K562 (cell line): ENCODE measurements at regions not wholly inside any gene's neighbourhood (a gene's known extent, or its start where the extent isn't known, plus 50 kb on each side); places are given as distances from the start of the nearest gene placed in this dataset.

Source experiments
- ATAC-seq: fragments of 200-7000 bp; cut with Tn5 transposase; 3 replicates; pipeline ENCODE4 v1.9.1; 2020; ENCODE audit warnings: moderate library complexity
- BruUV-seq: library from RNA; stranded (reverse); fragments of 400-500 nt; replicated peaks from 2 replicates; lab custom pipeline; 2021; lab: Mats Ljungman, UMichigan
- CTCF ChIA-PET: fragments of 300-600 bp; formaldehyde crosslinking; extraction: SDS; loops from one replicate; lab custom pipeline; 2021; ENCODE audit warnings: low intra/inter-chr PET ratio; lab: Yijun Ruan, JAX
- POLR2A ChIA-PET: fragments of 300-600, 350-650 bp; sonication (Branson Sonifier 250); formaldehyde crosslinking; extraction: SDS; loops from one replicate; lab custom pipeline; 2021; ENCODE audit warnings: antibody characterized with exemption, inconsistent platforms; lab: Yijun Ruan, JAX
- DNase-seq, 4 experiments: peaks; one replicate each; pipeline versions ENCODE4 v3.0.0 to v3.0.0-alpha.2; 2011 to 2018; ENCODE audit warnings: low spot score in 3 of 4, mixed read lengths in 3 of 4; ENCODE audit errors: extremely low read depth in 1 of 4
- FAIRE-seq: peaks from 2 replicates; lab custom pipeline; 2011; peaks lifted over from hg19 to GRCh38; lab: Jason Lieb, UNC
- H2AFZ ChIP-seq: 2 replicates; pipeline ENCODE4 v1.6.0; 2011; ENCODE audit warnings: low read depth, low read length, control low read depth, inconsistent platforms
- H3K27ac ChIP-seq: fragments of 200-600 bp; 3 replicates; pipeline ENCODE4 v1.8.0; 2011; ENCODE audit warnings: low read depth, mild to moderate bottlenecking, control low read depth, inconsistent platforms, low read length, moderate library complexity, mixed read lengths; ENCODE audit errors: extremely low read depth
- H3K27me3 ChIP-seq, 2 experiments: fragments of 300-600 bp in 1 of 2; 2 replicates in 1 of 2; 3 replicates in 1 of 2; pipeline versions ENCODE4 v1.6.0 to v1.8.0; 2011; ENCODE audit warnings: inconsistent platforms in 2 of 2, low read length in 2 of 2, mild to moderate bottlenecking in 1 of 2, mixed read lengths in 1 of 2, moderate library complexity in 1 of 2; ENCODE audit not compliant: control insufficient read depth in 2 of 2, insufficient read depth in 2 of 2
- H3K36me3 ChIP-seq: fragments of 300-600 bp; 3 replicates; pipeline ENCODE4 v1.8.0; 2011; ENCODE audit warnings: mild to moderate bottlenecking, low read length, inconsistent platforms; ENCODE audit not compliant: control insufficient read depth, insufficient read depth
- H3K4me1 ChIP-seq, 2 experiments: fragments of 200-600 bp in 1 of 2; replicated peaks in 1 of 2; 2 replicates in 1 of 2; 3 replicates in 1 of 2; pipeline versions ENCODE4 v1.5.1 to v1.8.0; 2011; ENCODE audit warnings: inconsistent platforms in 2 of 2, low read length in 2 of 2, mild to moderate bottlenecking in 1 of 2, mixed read lengths in 1 of 2, moderate library complexity in 1 of 2; ENCODE audit not compliant: control insufficient read depth in 2 of 2, insufficient read depth in 2 of 2
- H3K4me2 ChIP-seq: 2 replicates; pipeline ENCODE4 v1.6.1; 2011; ENCODE audit warnings: low read length, control low read depth, inconsistent platforms, mixed read lengths; ENCODE audit not compliant: insufficient read depth
- H3K4me3 ChIP-seq: fragments of 200-600 bp; sonication (generic), shearing (Covaris generic); 2 replicates; pipeline ENCODE4 v1.5.1; 2016; ENCODE audit warnings: control low read depth, inconsistent platforms
- H3K79me2 ChIP-seq: fragments of 200-600 bp; 3 replicates; pipeline ENCODE4 v1.8.0; 2011; ENCODE audit warnings: low read length, inconsistent platforms; ENCODE audit not compliant: control insufficient read depth, insufficient read depth
- H3K9ac ChIP-seq, 2 experiments: 2 replicates each; pipeline versions ENCODE4 v1.6.0 to v1.6.1; 2011; ENCODE audit warnings: low read depth in 2 of 2, low read length in 2 of 2, control low read depth in 1 of 2, inconsistent platforms in 1 of 2, mild to moderate bottlenecking in 1 of 2, mixed read lengths in 1 of 2; ENCODE audit not compliant: insufficient read depth in 1 of 2
- H3K9me1 ChIP-seq: one replicate; pipeline ENCODE4 v1.6.0; 2011; ENCODE audit warnings: inconsistent platforms, mild to moderate bottlenecking, low read length, moderate library complexity; ENCODE audit not compliant: control insufficient read depth, insufficient read depth
- H3K9me3 ChIP-seq: replicated peaks from 2 replicates; pipeline ENCODE4 v1.5.1; 2011; ENCODE audit warnings: low read depth, low read length, inconsistent platforms; ENCODE audit not compliant: control insufficient read depth, insufficient read depth
- H4K20me1 ChIP-seq: replicated peaks from 2 replicates; pipeline ENCODE4 v1.6.1; 2011; ENCODE audit warnings: low read length, inconsistent platforms, mixed read lengths; ENCODE audit not compliant: control insufficient read depth, insufficient read depth
- BHLHE40 ChIP-seq: IDR thresholded peaks from 2 replicates; pipeline ENCODE4 v1.6.1; 2011; ENCODE audit warnings: low read length, improper control_type of control experiment
- CBFB ChIP-seq: sonication (generic); formaldehyde crosslinking; IDR thresholded peaks from 2 replicates; pipeline ENCODE4 v1.4.0; 2020; ENCODE audit warnings: mild to moderate bottlenecking, missing genetic modification reagents
- POLR2AphosphoS5 ChIP-seq: IDR thresholded peaks from 2 replicates; pipeline ENCODE4 v1.6.1; 2011; ENCODE audit warnings: mild to moderate bottlenecking, low read depth, low read length, moderate library complexity; ENCODE audit not compliant: control insufficient read depth, insufficient read depth
- PTTG1 ChIP-seq: fragments of 450-650 bp; IDR thresholded peaks from 2 replicates; pipeline ENCODE4 v1.6.1; 2016; ENCODE audit warnings: low read depth, mild to moderate bottlenecking, missing genetic modification characterization, missing compliant biosample characterization
- SIN3A ChIP-seq, 2 experiments: fragments of 150-350 bp in 1 of 2; IDR thresholded peaks; 2 replicates each; pipeline ENCODE4 v1.6.1; 2011 to 2016; ENCODE audit warnings: borderline replicate concordance in 2 of 2, low read depth in 2 of 2, low read length in 2 of 2, mild to moderate bottlenecking in 2 of 2, moderate library complexity in 2 of 2; ENCODE audit not compliant: control insufficient read depth in 1 of 2
- SMARCE1 ChIP-seq: fragments of 450-650 bp; IDR thresholded peaks from 2 replicates; pipeline ENCODE4 v1.7.1; 2016; ENCODE audit warnings: mild to moderate bottlenecking
- ZNF586 ChIP-seq: fragments of 450-650 bp; formaldehyde crosslinking; conservative IDR thresholded peaks from 2 replicates; pipeline ENCODE4 v1.4.0; 2020; ENCODE audit warnings: mild to moderate bottlenecking, moderate library complexity
- WGBS: fragments of 100-300 bp; shearing (Covaris generic); methylation state at CpG from one replicate; pipeline ENCODE4 v1.1.6; 2016; ENCODE audit warnings: low coverage, mixed read lengths; ENCODE audit not compliant: insufficient coverage; ENCODE audit errors: missing lambda C conversion rate; 5-methylcytosine and 5-hydroxymethylcytosine counted together
- in situ Hi-C: fragments of 300-500 bp; cut with MboI; formaldehyde crosslinking; loops from 4 replicates; pipeline ENCODE4 v1.15.0; 2018; ENCODE audit warnings: inconsistent platforms, mixed read lengths
- intact Hi-C: fragments of 100-400 bp; cut with micrococcal nuclease; formaldehyde crosslinking; loops from 2 replicates; pipeline ENCODE4 v1.14.2; 2022
- TF ChIP-seq, protein P1 (sequence below): fragments of 250-450 bp; sonication (Bioruptor Pico); IDR thresholded peaks from 2 replicates; pipeline ENCODE4 v1.8.0; 2022; ENCODE audit warnings: moderate library complexity, mild to moderate bottlenecking, inconsistent platforms

DNA sequence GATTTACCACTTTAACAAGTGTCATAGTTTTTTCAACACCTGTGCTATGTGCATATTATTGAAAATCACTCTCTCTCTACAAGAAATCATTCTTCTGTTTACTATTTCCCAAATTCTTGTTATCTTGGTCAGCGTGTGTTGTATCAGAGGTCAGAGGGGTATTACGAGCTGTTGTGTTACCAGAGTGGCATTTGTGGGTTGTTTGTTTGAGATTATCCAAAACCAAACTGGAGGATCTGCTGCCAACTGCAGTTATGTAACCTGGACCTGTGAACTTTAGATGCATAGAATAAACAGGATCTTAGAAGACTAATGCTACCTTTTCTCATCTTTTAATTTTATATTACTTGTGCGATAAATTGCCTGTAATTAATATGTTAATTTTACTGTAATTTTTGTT is 1751.4 kb upstream of the SPRY2 start:
- H3K4me1 ChIP-seq = no peaks in the 10 kb centered on the region
- no TSS peak for BruUV-seq
- no peak overlapping the region for H3K9ac ChIP-seq
- ATAC-seq (no peak), FAIRE-seq (no peak), DNase-seq (no peak)
- no peaks in the 10 kb centered on the region for H3K36me3 ChIP-seq
- CTCF ChIA-PET = no interaction called here
- no peaks in the 10 kb centered on the region for H3K27me3 ChIP-seq
- 0% methylated on average over 3 of the region's 3 CpGs for WGBS
- no peaks in the 10 kb centered on the region for H4K20me1 ChIP-seq
- H3K4me2 ChIP-seq = no peak overlapping the region
- no peaks in the 10 kb centered on the region for H3K9me3 ChIP-seq
- intact Hi-C loops (no loop called here), in situ Hi-C loops (no loop called here)
- no peak overlapping the region for H2AFZ ChIP-seq
- no peaks in the 10 kb centered on the region for H3K9me1 ChIP-seq
- no peaks in the 10 kb centered on the region for H3K79me2 ChIP-seq
- POLR2A ChIA-PET = no interaction called here
- no peak overlapping the region for H3K4me3 ChIP-seq
- no peak for TF ChIP-seq BHLHE40
- TF ChIP-seq SIN3A (IDR thresholded peaks at IDR 0.05; ENCODE audit: borderline replicate concordance in 2 of 2, control insufficient read depth in 1 of 2, low read depth in 2 of 2, low read length in 2 of 2) = no peak
- TF ChIP-seq PTTG1 = no peak
- no peak for TF ChIP-seq SMARCE1
- no peak for TF ChIP-seq CBFB (CRISPR knock-in tag)
- TF ChIP-seq ZNF586 = no peak
- TF ChIP-seq, protein P1, sequence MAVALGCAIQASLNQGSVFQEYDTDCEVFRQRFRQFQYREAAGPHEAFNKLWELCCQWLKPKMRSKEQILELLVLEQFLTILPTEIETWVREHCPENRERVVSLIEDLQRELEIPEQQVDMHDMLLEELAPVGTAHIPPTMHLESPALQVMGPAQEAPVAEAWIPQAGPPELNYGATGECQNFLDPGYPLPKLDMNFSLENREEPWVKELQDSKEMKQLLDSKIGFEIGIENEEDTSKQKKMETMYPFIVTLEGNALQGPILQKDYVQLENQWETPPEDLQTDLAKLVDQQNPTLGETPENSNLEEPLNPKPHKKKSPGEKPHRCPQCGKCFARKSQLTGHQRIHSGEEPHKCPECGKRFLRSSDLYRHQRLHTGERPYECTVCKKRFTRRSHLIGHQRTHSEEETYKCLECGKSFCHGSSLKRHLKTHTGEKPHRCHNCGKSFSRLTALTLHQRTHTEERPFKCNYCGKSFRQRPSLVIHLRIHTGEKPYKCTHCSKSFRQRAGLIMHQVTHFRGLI (CRISPR knock-in tag) = no peak
- TF ChIP-seq POLR2AphosphoS5 = no peak
- H3K27ac ChIP-seq = no peak overlapping the region
